ENCODE measurements at regions not wholly inside any gene's neighbourhood (a gene's known extent, or its start where the extent isn't known, plus 50 kb on each side); places are given as distances from the start of the nearest gene placed in this dataset.

DNA sequence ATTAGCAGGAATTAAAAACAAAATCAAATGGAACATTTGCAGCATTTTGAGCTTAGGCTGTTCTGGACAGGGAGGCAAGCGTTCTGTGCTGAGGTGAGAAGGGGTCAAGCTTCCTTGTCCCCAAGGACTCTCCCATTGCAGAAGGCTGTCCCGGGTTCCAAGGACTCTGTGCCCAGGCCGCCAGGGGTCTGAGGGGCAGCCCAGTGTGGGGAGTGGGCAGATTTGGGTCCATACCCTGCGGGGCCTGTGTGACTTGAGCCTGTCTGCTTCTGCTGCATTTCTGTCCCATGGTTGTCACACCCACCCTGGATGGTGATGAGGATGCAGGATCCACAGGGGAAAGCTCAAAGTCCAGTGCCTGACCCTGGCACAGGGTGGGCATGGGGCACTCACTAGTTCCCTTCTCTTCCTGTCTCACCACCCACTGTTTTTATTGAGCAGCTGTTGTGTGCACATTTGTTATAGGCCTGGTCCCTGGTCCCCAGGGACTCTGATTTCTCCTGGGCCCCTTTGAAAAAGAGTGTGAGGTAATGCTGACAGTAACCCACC, 211.4 kb upstream of the HS6ST1 start:
- no peak for DNase-seq
- Histone ChIP-seq H2AFZ (no peak overlapping the region), H3K27ac (no peak overlapping the region), H3F3A (ENCODE audit: insufficient read depth, low read depth) (peaks cover 4% of the 10 kb centered on the region; the same call in 1 of the 2 replicates), H3K4me3 (no peak overlapping the region), H3K4me2 (no peak overlapping the region), H3K79me2 (ENCODE audit: low read depth) (no peaks in the 10 kb centered on the region), H3K27me3 (ENCODE audit: insufficient read depth, low read depth) (no peaks in the 10 kb centered on the region), H3K4me1 (replicated peaks; ENCODE audit: insufficient read depth) (no peaks in the 10 kb centered on the region), H3K36me3 (ENCODE audit: low read depth) (no peaks in the 10 kb centered on the region), H4K20me1 (ENCODE audit: insufficient read depth) (no peaks in the 10 kb centered on the region), H3K9me3 (ENCODE audit: insufficient read depth, low read depth) (no peaks in the 10 kb centered on the region), H3K9me2 (ENCODE audit: insufficient read depth) (no peaks in the 10 kb centered on the region)
- ChIA-PET POLR2A (ENCODE audit: unreplicated experiment) (no interaction called here), CTCF (no interaction called here)
- intact Hi-C loops (cut with micrococcal nuclease; ENCODE audit: unreplicated experiment), result no loop called here
- no TSS peak for BruUV-seq (replicated peaks)
- TF ChIP-seq EZH2 (IDR thresholded peaks at IDR 0.05; ENCODE audit: low read depth), result no peak

- CTCF ChIA-PET, result no interaction called here
- TF ChIP-seq CTCF (conservative IDR thresholded peaks at IDR 0.05), result peak; percentile 52; the same call in 1 of the 2 replicates
- no peak for TF ChIP-seq EZH2 (IDR thresholded peaks at IDR 0.05; ENCODE audit: low read depth)
- Histone ChIP-seq H3K4me1 (replicated peaks; ENCODE audit: insufficient read depth) (peaks cover 14% of the 10 kb centered on the region), H3K9me3 (ENCODE audit: insufficient read depth, low read depth) (0 out of 2 replicates have a peak, but pooled peaks cover 3% of the 10 kb centered on the region), H3K4me2 (no peak overlapping the region), H3K27me3 (ENCODE audit: insufficient read depth, low read depth) (no peaks in the 10 kb centered on the region), H3F3A (ENCODE audit: insufficient read depth, low read depth) (peaks cover 19% of the 10 kb centered on the region; the same call in 1 of the 2 replicates), H3K36me3 (ENCODE audit: low read depth) (no peaks in the 10 kb centered on the region), H4K20me1 (ENCODE audit: insufficient read depth) (no peaks in the 10 kb centered on the region), H3K9me2 (ENCODE audit: insufficient read depth) (no peaks in the 10 kb centered on the region), H2AFZ (no peak overlapping the region), H3K79me2 (ENCODE audit: low read depth) (no peaks in the 10 kb centered on the region), H3K27ac (no peak overlapping the region), H3K4me3 (no peak overlapping the region)
- no TSS peak for BruUV-seq (replicated peaks)
- POLR2A ChIA-PET (ENCODE audit: unreplicated experiment), result no interaction called here
- DNase-seq, result no peak
- intact Hi-C loops (cut with micrococcal nuclease; ENCODE audit: unreplicated experiment), result no loop called here
Observed at GRCh38 chr2:128531856-128532255, 213.2 kb upstream of the HS6ST1 start.

DNA sequence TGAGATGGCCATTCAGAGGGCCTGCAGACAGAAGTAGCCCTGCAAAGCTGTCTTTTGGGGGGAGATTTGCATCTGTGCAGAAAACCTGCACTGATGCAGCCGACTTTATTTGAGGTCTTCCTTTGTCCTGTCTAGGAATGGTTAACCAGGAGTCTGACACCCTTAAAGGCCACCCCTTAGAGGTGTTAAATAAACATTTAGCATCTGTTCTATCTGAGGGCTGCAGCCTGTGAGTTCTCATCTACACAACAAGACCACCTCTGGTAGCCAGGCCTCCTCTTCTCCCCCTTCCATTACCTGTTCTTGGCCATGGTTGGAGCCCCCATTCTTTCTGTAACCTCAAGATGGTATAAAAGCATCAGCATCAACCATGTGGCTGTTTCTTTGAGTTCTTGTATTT, 214.4 kb upstream of the HS6ST1 start:
- H3K9me3 ChIP-seq (ENCODE audit: insufficient read depth, low read depth), result 0 out of 2 replicates have a peak, but pooled peaks cover 3% of the 10 kb centered on the region
- no peak overlapping the region for H2AFZ ChIP-seq
- BruUV-seq (replicated peaks), result no TSS peak
- H3K4me1 ChIP-seq (replicated peaks; ENCODE audit: insufficient read depth), result peaks cover 26% of the 10 kb centered on the region
- no peak overlapping the region for H3K27ac ChIP-seq
- POLR2A ChIA-PET (ENCODE audit: unreplicated experiment), result no interaction called here
- peaks cover 24% of the 10 kb centered on the region; the same call in 1 of the 2 replicates for H3F3A ChIP-seq (ENCODE audit: insufficient read depth, low read depth)
- intact Hi-C loops (cut with micrococcal nuclease; ENCODE audit: unreplicated experiment), result no loop called here
- no peaks in the 10 kb centered on the region for H3K27me3 ChIP-seq (ENCODE audit: insufficient read depth, low read depth)
- no peaks in the 10 kb centered on the region for H3K79me2 ChIP-seq (ENCODE audit: low read depth)
- TF ChIP-seq CTCF (conservative IDR thresholded peaks at IDR 0.05) (no peak), EZH2 (IDR thresholded peaks at IDR 0.05; ENCODE audit: low read depth) (no peak)
- no peaks in the 10 kb centered on the region for H4K20me1 ChIP-seq (ENCODE audit: insufficient read depth)
- H3K9me2 ChIP-seq (ENCODE audit: insufficient read depth), result no peaks in the 10 kb centered on the region
- no peak for DNase-seq
- CTCF ChIA-PET, result no interaction called here
- H3K4me2 ChIP-seq, result no peak overlapping the region
- H3K4me3 ChIP-seq, result no peak overlapping the region
- no peaks in the 10 kb centered on the region for H3K36me3 ChIP-seq (ENCODE audit: low read depth)
